LHCN-M2 (cell line): ENCODE measurements at regions not wholly inside any gene's neighbourhood (a gene's known extent, or its start where the extent isn't known, plus 50 kb on each side); places are given as distances from the start of the nearest gene placed in this dataset.
"Not testable (repeated sequence)": the region's sequence is repeated elsewhere in the genome, so short reads cannot be mapped to it uniquely, and the experiment has no call there.

Experiments
- DNase-seq: peaks from one replicate; pipeline ENCODE4 v3.0.0-alpha.2; 2012; ENCODE audit warnings: low read depth

DNA sequence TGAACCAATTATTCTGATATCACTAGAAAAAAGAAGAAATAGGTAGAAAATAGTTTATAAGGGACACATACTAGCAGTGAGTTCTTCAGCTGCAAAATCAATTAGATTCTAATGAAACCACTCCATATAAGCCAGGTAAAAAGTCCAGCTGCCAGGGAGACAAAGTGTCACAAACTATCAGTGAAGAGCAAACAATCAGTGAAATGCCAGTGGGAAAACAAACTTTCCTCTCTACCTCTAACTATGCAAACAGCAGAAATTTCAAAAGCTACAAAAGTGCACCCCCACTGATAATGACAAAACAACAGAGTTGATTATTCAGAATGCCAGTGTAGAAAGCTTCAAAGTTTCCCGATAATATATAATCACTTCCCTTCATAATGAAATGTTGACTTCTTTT, 637.2 kb upstream of the ITGA1 start:
- no peak for DNase-seq

GRCh38 chr5:52156809-52157208, 630.9 kb upstream of the ITGA1 start:
- DNase-seq: not testable (repeated sequence)

DNA sequence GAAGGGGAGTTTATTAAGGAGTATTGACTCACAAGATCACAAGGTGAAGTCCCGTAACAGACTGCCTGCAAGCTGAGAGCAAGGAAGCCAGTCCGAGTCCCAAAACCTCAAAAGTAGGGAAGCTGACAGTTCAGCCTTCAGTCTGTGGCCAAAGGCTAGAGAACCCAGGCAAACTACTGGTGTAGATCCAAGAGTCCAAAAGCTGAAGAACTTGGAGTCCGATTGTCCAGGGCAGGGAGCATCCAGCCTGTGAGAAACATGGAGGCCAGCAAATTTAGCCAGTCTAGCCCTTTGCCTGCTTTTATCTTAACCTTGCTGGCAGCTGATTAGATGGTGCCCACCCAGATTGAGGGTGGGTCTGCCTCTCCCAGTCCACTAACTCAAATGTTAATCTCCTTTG, 621.9 kb upstream of the ITGA1 start:
- DNase-seq: not testable (repeated sequence)

DNA sequence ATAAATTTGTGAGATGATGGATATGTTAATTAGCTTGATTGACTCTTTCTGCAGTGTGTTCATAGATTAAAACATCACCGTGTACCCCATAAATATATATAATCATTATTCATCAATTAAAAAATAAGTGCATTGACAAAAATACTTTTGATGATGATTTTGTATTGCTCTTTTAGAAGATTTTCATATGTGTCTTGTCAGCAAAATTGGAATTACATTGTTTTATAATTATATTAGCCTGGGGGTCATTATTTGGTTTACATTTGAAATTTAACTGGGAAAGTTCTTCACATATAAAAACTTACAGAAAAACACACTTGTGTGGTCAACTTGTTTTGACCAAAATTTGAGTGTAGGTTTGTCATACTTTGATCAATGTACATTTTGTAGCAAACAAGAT, 614.6 kb upstream of the ITGA1 start:
- no peak for DNase-seq

DNA sequence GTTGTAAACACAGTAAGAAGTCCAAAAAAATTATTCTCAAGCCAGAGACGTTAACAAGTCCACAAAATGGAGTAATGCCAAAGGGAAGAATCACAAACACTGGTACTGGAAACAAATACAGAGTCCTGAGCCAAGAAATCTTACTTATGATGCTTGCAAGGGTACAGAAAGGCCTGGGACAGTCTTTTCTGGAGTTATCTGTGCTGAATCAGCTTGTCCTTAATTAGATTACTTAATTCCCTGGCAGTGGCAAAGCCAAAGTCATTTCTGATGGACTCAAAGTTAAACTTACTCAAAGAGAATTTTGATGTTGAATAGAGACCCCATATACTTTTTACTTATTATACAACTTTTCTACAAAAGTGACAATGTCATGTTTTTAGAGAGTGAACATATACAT, 610.5 kb upstream of the ITGA1 start:
- no peak for DNase-seq

DNA sequence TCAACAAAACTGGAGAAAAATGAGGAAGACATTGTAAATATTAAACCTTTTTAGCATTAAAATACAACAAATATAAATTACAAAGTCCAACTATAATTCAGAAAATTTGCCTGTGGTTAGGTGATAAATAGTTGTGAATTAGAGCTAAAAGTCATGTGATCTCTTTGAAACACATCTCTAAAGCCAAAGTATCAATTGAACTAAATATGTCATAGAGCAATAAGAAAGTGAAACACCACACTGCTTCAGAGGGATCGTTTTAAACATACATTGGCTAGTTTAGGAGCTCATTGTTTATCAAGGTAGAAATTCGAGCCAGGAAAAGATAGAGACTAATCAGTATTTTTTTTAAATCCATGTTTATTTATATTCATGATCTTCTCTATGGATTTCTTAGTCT, 606.3 kb upstream of the ITGA1 start:
- no peak for DNase-seq

DNA sequence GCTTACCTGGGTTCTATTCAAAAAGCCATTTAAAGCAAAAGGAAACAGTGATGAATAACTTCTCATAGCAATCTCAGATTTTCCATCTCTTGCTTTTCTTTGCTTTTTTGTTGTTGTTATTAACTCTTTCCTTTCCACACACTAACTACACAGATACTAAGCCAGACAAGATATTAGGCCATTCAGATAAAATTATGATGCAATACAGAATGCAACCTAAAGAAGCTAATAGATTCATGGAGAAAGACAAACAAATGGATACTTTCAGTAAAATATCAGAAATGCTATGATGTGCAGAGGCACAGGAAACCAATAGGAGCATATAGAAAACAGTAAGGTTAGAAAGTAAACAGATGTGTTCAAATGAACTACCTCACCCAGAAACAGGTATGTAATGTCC, 597.0 kb upstream of the ITGA1 start:
- DNase-seq: no peak

GRCh38 chr5:52199833-52200232, 587.9 kb upstream of the ITGA1 start:
- no peak for DNase-seq

GRCh38 chr5:52202256-52202655, 585.5 kb upstream of the ITGA1 start:
- no peak for DNase-seq

DNA sequence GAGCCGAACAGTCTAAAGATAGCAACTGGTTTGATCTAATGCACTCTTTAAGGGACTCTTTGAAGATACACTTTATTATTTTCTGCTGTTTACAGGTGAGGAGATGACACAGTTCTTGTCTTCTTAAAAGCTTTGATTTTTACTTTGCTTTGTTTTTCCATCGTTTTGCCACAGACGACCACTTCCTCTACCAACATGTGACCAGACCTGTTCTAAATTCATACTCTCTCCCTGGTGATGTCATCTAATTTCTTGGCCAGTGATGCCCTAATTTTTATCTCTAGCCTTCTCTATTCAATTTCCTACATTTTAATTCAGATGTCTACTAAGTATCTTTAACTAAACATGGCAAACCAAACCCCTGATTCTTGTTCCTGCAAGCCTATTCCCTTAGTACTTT, 583.4 kb upstream of the ITGA1 start:
- DNase-seq: no peak
